PC-9 (cell line): ENCODE measurements at regions not wholly inside any gene's neighbourhood (a gene's known extent, or its start where the extent isn't known, plus 50 kb on each side); places are given as distances from the start of the nearest gene placed in this dataset.

Experiments used
- CTCF ChIP-seq: fragments of 200-600 bp; sonication (generic); conservative IDR thresholded peaks from 2 replicates; pipeline ENCODE4 v1.6.1; 2017; ENCODE audit warnings: mixed run types, antibody characterized with exemption, mild to moderate bottlenecking, moderate library complexity
- EZH2 ChIP-seq: fragments of 200-600 bp; sonication (generic); IDR thresholded peaks from 2 replicates; pipeline ENCODE4 v1.8.0; 2017; ENCODE audit warnings: antibody characterized with exemption, low read depth

GRCh38 chr2:46818819-46819218, 96.8 kb downstream of the MCFD2 start:
- TF ChIP-seq EZH2 (no peak), CTCF (no peak)
